ENCODE measurements at regions not wholly inside any gene's neighbourhood (a gene's known extent, or its start where the extent isn't known, plus 50 kb on each side); places are given as distances from the start of the nearest gene placed in this dataset.

GRCh38 chr15:47246317-47246716, 471.0 kb upstream of the SEMA6D start:
- H3K4me3 ChIP-seq, result no peak overlapping the region
- no peak for DNase-seq
- H3K36me3 ChIP-seq, result no peaks in the 10 kb centered on the region
- no peaks in the 10 kb centered on the region for H3K27me3 ChIP-seq
- WGBS, 3 donors, result 88 to 93% (median 92%) methylated on average over 5 of the region's 5 CpGs
- H3K27ac ChIP-seq, result no peak overlapping the region
- H3K9me3 ChIP-seq, result no peaks in the 10 kb centered on the region
- H3K4me1 ChIP-seq (ENCODE audit: insufficient read depth), result no peaks in the 10 kb centered on the region
- TF ChIP-seq, protein P1, sequence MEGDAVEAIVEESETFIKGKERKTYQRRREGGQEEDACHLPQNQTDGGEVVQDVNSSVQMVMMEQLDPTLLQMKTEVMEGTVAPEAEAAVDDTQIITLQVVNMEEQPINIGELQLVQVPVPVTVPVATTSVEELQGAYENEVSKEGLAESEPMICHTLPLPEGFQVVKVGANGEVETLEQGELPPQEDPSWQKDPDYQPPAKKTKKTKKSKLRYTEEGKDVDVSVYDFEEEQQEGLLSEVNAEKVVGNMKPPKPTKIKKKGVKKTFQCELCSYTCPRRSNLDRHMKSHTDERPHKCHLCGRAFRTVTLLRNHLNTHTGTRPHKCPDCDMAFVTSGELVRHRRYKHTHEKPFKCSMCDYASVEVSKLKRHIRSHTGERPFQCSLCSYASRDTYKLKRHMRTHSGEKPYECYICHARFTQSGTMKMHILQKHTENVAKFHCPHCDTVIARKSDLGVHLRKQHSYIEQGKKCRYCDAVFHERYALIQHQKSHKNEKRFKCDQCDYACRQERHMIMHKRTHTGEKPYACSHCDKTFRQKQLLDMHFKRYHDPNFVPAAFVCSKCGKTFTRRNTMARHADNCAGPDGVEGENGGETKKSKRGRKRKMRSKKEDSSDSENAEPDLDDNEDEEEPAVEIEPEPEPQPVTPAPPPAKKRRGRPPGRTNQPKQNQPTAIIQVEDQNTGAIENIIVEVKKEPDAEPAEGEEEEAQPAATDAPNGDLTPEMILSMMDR (IDR thresholded peaks at IDR 0.05), result no peak
- TF ChIP-seq EP300 (IDR thresholded peaks at IDR 0.05) (no peak), POLR2A (IDR thresholded peaks at IDR 0.05) (no peak)
- intact Hi-C loops (cut with DNase I), result no loop called here

GRCh38 chr15:47258521-47258920, 458.8 kb upstream of the SEMA6D start:
- Histone ChIP-seq H3K9me3 (no peaks in the 10 kb centered on the region), H3K27me3 (no peaks in the 10 kb centered on the region), H3K27ac (no peak overlapping the region), H3K4me1 (ENCODE audit: insufficient read depth) (no peaks in the 10 kb centered on the region), H3K36me3 (no peaks in the 10 kb centered on the region), H3K4me3 (no peak overlapping the region)
- TF ChIP-seq, protein P1 (IDR thresholded peaks at IDR 0.05), result no peak
- TF ChIP-seq EP300 (IDR thresholded peaks at IDR 0.05) (no peak), POLR2A (IDR thresholded peaks at IDR 0.05) (no peak)
- no peak for DNase-seq
- 82 to 89% (median 84%) methylated on average over 3 of the region's 3 CpGs for WGBS, 3 donors
- intact Hi-C loops (cut with DNase I), result no loop called here

DNA sequence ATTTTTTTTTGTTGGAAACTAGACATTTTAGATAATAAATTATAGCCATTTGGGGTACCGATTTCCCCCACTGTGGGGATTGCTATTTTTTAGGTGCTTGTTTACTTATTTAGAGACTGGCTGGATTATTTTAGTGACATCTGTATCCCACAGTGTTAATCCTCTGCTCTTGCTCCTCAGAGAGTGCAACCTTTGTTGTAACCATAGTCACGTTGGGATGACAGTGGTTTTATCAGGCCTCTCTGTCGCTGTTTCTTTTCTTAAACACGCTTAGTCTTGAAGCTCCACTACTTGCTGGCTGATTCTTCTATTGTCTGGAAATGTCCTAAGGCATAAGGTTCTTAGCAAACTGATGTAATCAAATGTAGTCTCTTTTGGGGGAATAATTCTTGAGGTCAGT, 451.6 kb upstream of the SEMA6D start:
- TF ChIP-seq, protein P1 (IDR thresholded peaks at IDR 0.05), result no peak
- TF ChIP-seq POLR2A (IDR thresholded peaks at IDR 0.05) (no peak), EP300 (IDR thresholded peaks at IDR 0.05) (no peak)
- no peaks in the 10 kb centered on the region for H3K4me1 ChIP-seq (ENCODE audit: insufficient read depth)
- H3K9me3 ChIP-seq, result no peaks in the 10 kb centered on the region
- H3K4me3 ChIP-seq, result no peak overlapping the region
- no peaks in the 10 kb centered on the region for H3K36me3 ChIP-seq
- intact Hi-C loops (cut with DNase I), result no loop called here
- H3K27ac ChIP-seq, result no peak overlapping the region
- peaks cover 2% of the 10 kb centered on the region for H3K27me3 ChIP-seq
- 67 to 81% (median 79%) methylated on average over 4 of the region's 4 CpGs for WGBS, 3 donors
- DNase-seq, result no peak

- Histone ChIP-seq H3K4me1 (ENCODE audit: insufficient read depth) (no peaks in the 10 kb centered on the region), H3K4me3 (no peak overlapping the region)
- TF ChIP-seq POLR2A (IDR thresholded peaks at IDR 0.05), result no peak
- TF ChIP-seq, protein P1 (IDR thresholded peaks at IDR 0.05), result no peak
- no peak for TF ChIP-seq EP300 (IDR thresholded peaks at IDR 0.05)
Measured at GRCh38 chr15:47266566-47266965, 450.7 kb upstream of the SEMA6D start.

DNA sequence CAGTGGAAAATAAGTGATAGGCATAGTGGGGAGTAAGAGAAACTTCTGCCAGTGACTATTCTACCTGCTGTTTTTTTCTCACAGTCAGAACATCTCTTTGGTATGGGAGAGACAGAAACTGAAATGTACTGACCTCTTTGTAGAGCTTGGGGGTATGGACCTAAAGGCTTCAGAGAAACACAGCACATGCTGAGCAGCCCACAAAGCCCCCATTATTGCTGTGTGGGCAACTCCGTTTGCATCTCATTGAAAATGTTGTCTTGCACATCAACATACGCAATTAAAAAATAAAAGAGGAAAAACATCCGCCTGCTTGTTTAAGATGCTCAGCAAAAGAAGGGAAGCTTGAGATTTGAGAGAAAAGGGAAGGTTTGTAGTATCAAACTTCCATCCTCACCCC, 443.4 kb upstream of the SEMA6D start:
- H3K27me3 ChIP-seq, result peaks cover 2% of the 10 kb centered on the region
- no peaks in the 10 kb centered on the region for H3K4me1 ChIP-seq (ENCODE audit: insufficient read depth)
- no peaks in the 10 kb centered on the region for H3K9me3 ChIP-seq
- no peaks in the 10 kb centered on the region for H3K36me3 ChIP-seq
- TF ChIP-seq POLR2A (IDR thresholded peaks at IDR 0.05) (no peak), EP300 (IDR thresholded peaks at IDR 0.05) (no peak)
- TF ChIP-seq, protein P1 (IDR thresholded peaks at IDR 0.05), result no peak
- H3K4me3 ChIP-seq, result no peak overlapping the region
- no peak for DNase-seq
- H3K27ac ChIP-seq, result no peak overlapping the region
- intact Hi-C loops (cut with DNase I), result no loop called here
- WGBS, 3 donors, result 85 to 94% (median 88%) methylated on average over 3 of the region's 3 CpGs

More at GRCh38 chr15:47266566-47266965, 450.7 kb upstream of the SEMA6D start:
- no peak for DNase-seq
- WGBS, 3 donors, result 85 to 97% (median 93%) methylated on average over 1 of the region's 1 CpG
- H3K36me3 ChIP-seq, result no peaks in the 10 kb centered on the region
- H3K27me3 ChIP-seq, result peaks cover 2% of the 10 kb centered on the region
- H3K27ac ChIP-seq, result no peak overlapping the region
- no peaks in the 10 kb centered on the region for H3K9me3 ChIP-seq
- intact Hi-C loops (cut with DNase I), result no loop called here
